Cardiac muscle cell (in vitro differentiated cells and primary cell): ENCODE measurements at regions not wholly inside any gene's neighbourhood (a gene's known extent, or its start where the extent isn't known, plus 50 kb on each side); places are given as distances from the start of the nearest gene placed in this dataset.
A peak's percentile ranks its signal among the peaks of the same experiment; 100 is the strongest.

Experiments
- DNase-seq, 2 donors: peaks; one replicate each; pipeline versions ENCODE4 v3.0.0 to v3.0.0-alpha.2; 2010 to 2017; ENCODE audit warnings: low read depth in 1 of 2, low spot score in 1 of 2
- H3K27ac ChIP-seq: fragments of 200-600 bp; sonication (generic); 2 replicates; pipeline ENCODE4 v1.5.1; 2016
- H3K27me3 ChIP-seq: fragments of 200-600 bp; sonication (generic); 2 replicates; pipeline ENCODE4 v1.6.0; 2016; ENCODE audit warnings: control low read depth
- H3K36me3 ChIP-seq: fragments of 200-600 bp; sonication (generic); 2 replicates; pipeline ENCODE4 v1.5.1; 2016; ENCODE audit warnings: control low read depth
- H3K4me1 ChIP-seq: fragments of 200-600 bp; sonication (generic); 2 replicates; pipeline ENCODE4 v1.8.1; 2017; ENCODE audit warnings: low read depth, mild to moderate bottlenecking, mixed run types
- H3K4me3 ChIP-seq: fragments of 200-600 bp; sonication (generic); 2 replicates; pipeline ENCODE4 v1.5.1; 2016; ENCODE audit warnings: mild to moderate bottlenecking
- H3K9me3 ChIP-seq: fragments of 200-600 bp; sonication (generic); 2 replicates; pipeline ENCODE4 v1.5.1; 2017; ENCODE audit warnings: low read depth, mild to moderate bottlenecking, control low read depth
- CTCF ChIP-seq: IDR thresholded peaks from 2 replicates; pipeline ENCODE4 v1.5.1; 2012; ENCODE audit warnings: low read depth, mild to moderate bottlenecking, low read length

DNA sequence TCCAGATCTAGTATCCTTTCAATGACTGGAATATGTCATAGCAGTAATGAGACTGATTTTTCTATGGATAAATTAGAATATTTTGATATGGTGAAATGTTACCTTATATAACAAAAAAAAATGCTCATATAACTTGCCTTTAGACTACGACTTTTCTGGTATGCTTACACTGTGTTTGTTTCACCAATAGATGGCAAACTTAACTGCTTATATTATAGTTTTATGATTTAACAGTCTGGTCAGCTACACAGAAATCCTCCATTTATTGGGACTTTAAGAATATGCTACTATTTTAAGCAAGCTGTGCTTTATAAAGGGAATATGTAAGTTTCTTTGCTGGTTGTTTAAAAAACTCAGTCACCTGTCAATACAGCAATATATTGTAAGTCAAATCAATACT, 205.6 kb downstream of the VGLL3 start:
- peak in 1 of 2 donors; percentile 65 for DNase-seq
- no peaks in the 10 kb centered on the region for H3K9me3 ChIP-seq
- no peak overlapping the region for H3K27ac ChIP-seq
- no peak overlapping the region for H3K4me3 ChIP-seq
- no peaks in the 10 kb centered on the region for H3K4me1 ChIP-seq
- no peaks in the 10 kb centered on the region for H3K36me3 ChIP-seq
- H3K27me3 ChIP-seq = no peaks in the 10 kb centered on the region
- TF ChIP-seq CTCF = peak; percentile 52

DNA sequence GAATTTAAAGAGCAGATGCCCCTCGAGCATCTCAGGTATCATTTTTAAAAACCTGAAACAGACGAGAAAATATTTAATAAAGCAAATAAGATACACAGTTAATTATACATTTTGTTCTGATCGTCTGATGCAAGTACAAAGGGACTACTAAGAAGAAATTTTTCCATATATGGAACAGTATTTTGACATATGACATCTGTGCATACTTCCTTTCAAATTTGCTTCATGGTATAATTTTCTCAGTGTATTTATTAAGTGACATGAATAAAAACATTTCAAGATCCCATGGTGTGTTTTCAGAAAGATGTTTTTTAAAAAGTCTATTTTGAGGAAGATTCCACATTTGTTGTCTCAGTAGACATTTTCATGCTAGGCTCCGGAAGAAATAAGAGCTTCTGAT, 208.1 kb downstream of the VGLL3 start:
- Histone ChIP-seq H3K36me3 (no peaks in the 10 kb centered on the region), H3K27ac (no peak overlapping the region), H3K27me3 (no peaks in the 10 kb centered on the region), H3K9me3 (no peaks in the 10 kb centered on the region), H3K4me1 (no peaks in the 10 kb centered on the region), H3K4me3 (no peak overlapping the region)
- TF ChIP-seq CTCF = no peak
- DNase-seq = no peak

DNA sequence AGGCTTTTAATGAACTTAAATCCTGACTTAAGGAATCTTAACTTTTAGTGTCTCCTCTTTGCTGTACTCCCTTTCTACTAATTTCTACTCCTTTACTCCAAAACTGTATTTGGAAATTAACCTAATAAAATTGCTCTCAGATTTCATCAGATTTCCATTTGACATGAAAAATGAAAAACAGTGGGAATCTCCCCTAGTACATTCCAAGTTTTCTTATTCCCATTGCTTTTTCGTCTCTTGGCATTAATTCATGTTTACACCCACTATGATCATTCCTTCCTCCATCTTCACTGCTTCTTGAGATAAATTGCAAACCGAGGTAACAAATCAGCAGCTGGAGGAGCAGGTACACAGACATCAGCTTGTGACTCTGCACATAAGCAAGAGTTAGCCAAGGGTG, 208.7 kb downstream of the VGLL3 start:
- no peaks in the 10 kb centered on the region for H3K4me1 ChIP-seq
- H3K27ac ChIP-seq = no peak overlapping the region
- H3K27me3 ChIP-seq = no peaks in the 10 kb centered on the region
- TF ChIP-seq CTCF = no peak
- DNase-seq = peak in 1 of 2 donors; percentile 28
- no peak overlapping the region for H3K4me3 ChIP-seq
- no peaks in the 10 kb centered on the region for H3K9me3 ChIP-seq
- H3K36me3 ChIP-seq = no peaks in the 10 kb centered on the region

- Histone ChIP-seq H3K27ac (no peak overlapping the region), H3K4me1 (no peaks in the 10 kb centered on the region), H3K27me3 (no peaks in the 10 kb centered on the region), H3K36me3 (no peaks in the 10 kb centered on the region), H3K4me3 (no peak overlapping the region), H3K9me3 (no peaks in the 10 kb centered on the region)
- DNase-seq = peak; percentile 52 to 65
- TF ChIP-seq CTCF = peak; percentile 46
These were observed 216.8 kb downstream of the VGLL3 start for GRCh38 chr3:86774082-86774691.

DNA sequence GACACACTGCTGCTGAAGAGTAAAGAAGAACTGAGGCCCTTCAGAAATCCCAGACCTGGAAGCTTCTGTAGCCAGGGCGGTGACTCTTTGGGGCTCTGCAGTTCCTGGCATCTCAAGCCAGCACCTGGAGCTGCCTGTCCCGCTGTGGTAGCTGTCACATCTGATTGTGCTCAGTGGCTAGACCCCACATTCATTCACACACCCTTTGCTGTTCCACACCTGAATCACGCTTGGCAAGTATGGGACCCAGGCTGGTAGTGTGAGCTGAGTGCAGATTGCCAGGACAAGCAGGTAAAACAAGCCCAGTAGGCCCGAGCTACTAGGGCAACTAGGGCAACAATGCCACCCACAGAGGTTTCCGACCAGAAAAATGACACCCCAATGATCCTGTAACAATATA, 218.2 kb downstream of the VGLL3 start:
- Histone ChIP-seq H3K36me3 (no peaks in the 10 kb centered on the region), H3K27me3 (no peaks in the 10 kb centered on the region), H3K4me3 (no peak overlapping the region), H3K27ac (no peak overlapping the region), H3K9me3 (no peaks in the 10 kb centered on the region), H3K4me1 (no peaks in the 10 kb centered on the region)
- no peak for DNase-seq
- no peak for TF ChIP-seq CTCF
